Activated naive CD4-positive, alpha-beta T cell treated with Interleukin-2 at 50 U/mL for 16 hours (primary cell): ENCODE measurements at regions not wholly inside any gene's neighbourhood (a gene's known extent, or its start where the extent isn't known, plus 50 kb on each side); places are given as distances from the start of the nearest gene placed in this dataset.

Experiments used
- DNase-seq: peaks from one replicate; pipeline ENCODE4 v3.0.0-alpha.2; 2020

- no peak for DNase-seq
Measured at GRCh38 chr1:14470802-14471201, 127.7 kb upstream of the KAZN start.

- no peak for DNase-seq
Measured at GRCh38 chr1:14474856-14475255, 123.6 kb upstream of the KAZN start.

- no peak for DNase-seq
Measured at GRCh38 chr1:14476170-14476955, 122.1 kb upstream of the KAZN start.

- DNase-seq, result no peak
Measured at GRCh38 chr1:14478120-14478519, 120.4 kb upstream of the KAZN start.

GRCh38 chr1:14479865-14480264, 118.6 kb upstream of the KAZN start:
- no peak for DNase-seq

GRCh38 chr1:14482784-14483450, 115.6 kb upstream of the KAZN start:
- no peak for DNase-seq

GRCh38 chr1:14485285-14485684, 113.2 kb upstream of the KAZN start:
- DNase-seq, result no peak

GRCh38 chr1:14486401-14487201, 111.9 kb upstream of the KAZN start:
- no peak for DNase-seq

- DNase-seq, result no peak
Measured at GRCh38 chr1:14487671-14488070, 110.8 kb upstream of the KAZN start.

- no peak for DNase-seq
Measured at GRCh38 chr1:14494911-14495310, 103.6 kb upstream of the KAZN start.

- DNase-seq, result no peak
Measured at GRCh38 chr1:14495381-14495780, 103.1 kb upstream of the KAZN start.

GRCh38 chr1:14495996-14496395, 102.5 kb upstream of the KAZN start:
- DNase-seq, result no peak

GRCh38 chr1:14498839-14499238, 99.6 kb upstream of the KAZN start:
- DNase-seq, result no peak

- no peak for DNase-seq
Measured at GRCh38 chr1:14499312-14500040, 99.0 kb upstream of the KAZN start.

- DNase-seq, result no peak
Measured at GRCh38 chr1:14500041-14500440, 98.4 kb upstream of the KAZN start.

- no peak for DNase-seq
Measured at GRCh38 chr1:14500912-14501311, 97.6 kb upstream of the KAZN start.

GRCh38 chr1:14504517-14504916, 94.0 kb upstream of the KAZN start:
- DNase-seq, result no peak

GRCh38 chr1:14506471-14507255, 91.8 kb upstream of the KAZN start:
- no peak for DNase-seq

- DNase-seq, result no peak
Measured at GRCh38 chr1:14507262-14507661, 91.2 kb upstream of the KAZN start.

- DNase-seq, result no peak
Measured at GRCh38 chr1:14508613-14509012, 89.9 kb upstream of the KAZN start.

- no peak for DNase-seq
Measured at GRCh38 chr1:14511166-14511680, 87.3 kb upstream of the KAZN start.
